ENCODE measurements at regions not wholly inside any gene's neighbourhood (a gene's known extent, or its start where the extent isn't known, plus 50 kb on each side); places are given as distances from the start of the nearest gene placed in this dataset.

DNA sequence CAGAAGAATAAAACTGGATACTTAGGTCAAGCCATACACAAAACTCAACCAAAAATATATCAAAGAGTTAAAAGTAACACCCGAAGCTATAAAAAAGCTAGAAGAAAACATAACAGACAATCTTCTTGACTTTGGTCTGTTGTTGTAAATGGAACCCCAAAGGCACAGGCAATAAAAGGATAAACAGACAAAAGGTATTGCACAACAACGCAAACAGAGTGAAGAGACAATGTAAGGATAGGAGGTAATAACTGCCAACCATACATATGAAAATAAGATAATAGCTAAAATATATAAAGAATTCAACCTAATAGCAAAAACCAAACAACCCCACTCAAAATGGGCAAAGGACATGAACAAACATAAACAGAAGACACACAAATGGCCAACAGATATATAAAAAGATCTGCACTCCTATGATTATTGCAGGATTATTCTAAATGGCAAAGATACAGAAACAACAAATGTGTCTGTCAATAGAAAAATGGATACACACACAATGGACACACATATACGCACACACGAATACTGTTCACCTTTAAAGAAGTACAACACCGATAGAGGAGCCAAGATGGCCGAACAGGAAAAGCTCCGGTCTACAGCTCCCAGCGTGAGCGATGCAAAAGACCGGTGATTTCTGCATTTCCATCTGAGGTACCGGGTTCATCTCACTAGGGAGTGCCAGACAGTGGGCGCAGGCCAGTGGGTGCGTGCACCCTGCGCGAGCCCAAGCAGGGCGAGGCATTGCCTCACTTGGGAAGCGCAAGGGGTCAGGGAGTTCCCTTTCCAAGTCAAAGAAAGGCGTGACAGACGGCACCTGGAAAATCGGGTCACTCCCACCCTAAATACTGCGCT lies 1137.1 kb downstream of the FSCB start:
- Histone ChIP-seq H3K4me3 (no peak overlapping the region), H3K27me3 (no peaks in the 10 kb centered on the region), H3K36me3 (no peaks in the 10 kb centered on the region), H3K9me3 (no peaks in the 10 kb centered on the region), H3K4me1 (no peaks in the 10 kb centered on the region), H3K27ac (no peak overlapping the region)
- TF ChIP-seq POLR2A (IDR thresholded peaks at IDR 0.05) = no peak
- TF ChIP-seq, protein P1, sequence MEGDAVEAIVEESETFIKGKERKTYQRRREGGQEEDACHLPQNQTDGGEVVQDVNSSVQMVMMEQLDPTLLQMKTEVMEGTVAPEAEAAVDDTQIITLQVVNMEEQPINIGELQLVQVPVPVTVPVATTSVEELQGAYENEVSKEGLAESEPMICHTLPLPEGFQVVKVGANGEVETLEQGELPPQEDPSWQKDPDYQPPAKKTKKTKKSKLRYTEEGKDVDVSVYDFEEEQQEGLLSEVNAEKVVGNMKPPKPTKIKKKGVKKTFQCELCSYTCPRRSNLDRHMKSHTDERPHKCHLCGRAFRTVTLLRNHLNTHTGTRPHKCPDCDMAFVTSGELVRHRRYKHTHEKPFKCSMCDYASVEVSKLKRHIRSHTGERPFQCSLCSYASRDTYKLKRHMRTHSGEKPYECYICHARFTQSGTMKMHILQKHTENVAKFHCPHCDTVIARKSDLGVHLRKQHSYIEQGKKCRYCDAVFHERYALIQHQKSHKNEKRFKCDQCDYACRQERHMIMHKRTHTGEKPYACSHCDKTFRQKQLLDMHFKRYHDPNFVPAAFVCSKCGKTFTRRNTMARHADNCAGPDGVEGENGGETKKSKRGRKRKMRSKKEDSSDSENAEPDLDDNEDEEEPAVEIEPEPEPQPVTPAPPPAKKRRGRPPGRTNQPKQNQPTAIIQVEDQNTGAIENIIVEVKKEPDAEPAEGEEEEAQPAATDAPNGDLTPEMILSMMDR (IDR thresholded peaks at IDR 0.05) = no peak
- DNase-seq = no peak

DNA sequence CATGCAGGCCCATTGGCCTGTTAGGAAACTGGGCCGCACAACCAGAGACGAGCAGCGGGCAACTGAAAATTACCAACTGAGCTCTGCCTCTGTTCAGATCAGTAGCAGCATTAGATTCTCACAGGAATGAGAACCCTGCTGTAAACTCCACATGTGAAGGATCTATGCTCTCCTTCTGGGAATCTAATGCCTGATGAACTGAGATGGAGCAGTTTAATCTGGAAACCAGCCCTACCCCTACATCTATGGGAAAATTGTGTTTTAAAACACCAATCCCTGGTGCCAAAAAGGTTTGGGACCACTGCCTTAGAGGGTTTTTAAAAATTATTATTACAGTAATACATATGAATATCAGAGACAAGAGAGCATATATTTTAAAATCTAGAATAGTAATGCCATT lies 1144.5 kb downstream of the FSCB start:
- Histone ChIP-seq H3K4me1 (no peaks in the 10 kb centered on the region), H3K27ac (no peak overlapping the region), H3K4me3 (no peak overlapping the region), H3K9me3 (no peaks in the 10 kb centered on the region), H3K36me3 (no peaks in the 10 kb centered on the region), H3K27me3 (no peaks in the 10 kb centered on the region)
- no peak for TF ChIP-seq POLR2A (IDR thresholded peaks at IDR 0.05)
- TF ChIP-seq, protein P1 (IDR thresholded peaks at IDR 0.05) = no peak
- DNase-seq = no peak

DNA sequence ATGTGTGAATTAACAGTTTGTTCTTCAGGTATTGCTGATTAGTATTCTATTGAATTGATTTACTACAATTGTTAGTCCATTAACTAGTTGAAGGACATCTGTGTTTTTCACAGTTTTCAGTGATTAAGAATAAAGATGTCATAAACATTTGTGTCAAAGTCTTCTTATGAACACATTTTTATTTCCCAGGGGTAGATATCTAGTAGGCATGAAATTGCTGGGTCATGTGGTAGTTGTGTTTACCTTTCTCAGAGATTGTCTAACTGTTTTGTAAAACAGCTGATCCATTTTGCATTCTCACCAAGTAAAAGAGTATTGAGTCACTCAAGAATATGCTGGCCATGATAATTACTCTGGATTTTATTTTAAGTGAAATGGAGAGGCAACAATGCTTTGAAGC lies 1145.3 kb downstream of the FSCB start:
- no peak for DNase-seq
- Histone ChIP-seq H3K4me3 (no peak overlapping the region), H3K4me1 (no peaks in the 10 kb centered on the region), H3K36me3 (no peaks in the 10 kb centered on the region), H3K27me3 (no peaks in the 10 kb centered on the region), H3K27ac (no peak overlapping the region), H3K9me3 (no peaks in the 10 kb centered on the region)
- TF ChIP-seq POLR2A (IDR thresholded peaks at IDR 0.05) = no peak
- TF ChIP-seq, protein P1 (IDR thresholded peaks at IDR 0.05) = no peak

DNA sequence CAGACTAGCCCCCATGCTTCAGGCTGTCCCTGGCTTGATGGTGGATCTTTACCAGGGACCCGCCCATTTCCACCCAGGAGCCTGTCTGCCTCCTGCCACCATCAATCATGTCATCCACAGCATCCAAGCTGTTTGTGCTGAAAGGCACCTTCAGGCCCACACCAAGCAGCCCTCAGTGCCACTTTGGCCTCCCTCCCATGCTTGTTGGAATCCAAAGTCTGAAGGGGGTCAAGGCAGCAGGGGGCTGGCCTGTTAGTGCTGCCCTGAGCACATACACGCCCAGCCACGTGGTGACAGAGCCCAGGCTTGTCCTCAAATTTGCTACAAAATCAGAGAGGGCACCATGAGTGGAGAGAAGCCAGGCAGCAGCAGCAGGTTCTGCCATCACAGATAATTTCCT lies 1146.8 kb downstream of the FSCB start:
- Histone ChIP-seq H3K27me3 (no peaks in the 10 kb centered on the region), H3K9me3 (no peaks in the 10 kb centered on the region), H3K4me3 (no peak overlapping the region), H3K4me1 (no peaks in the 10 kb centered on the region), H3K36me3 (no peaks in the 10 kb centered on the region), H3K27ac (no peak overlapping the region)
- TF ChIP-seq, protein P1 (IDR thresholded peaks at IDR 0.05) = no peak
- TF ChIP-seq POLR2A (IDR thresholded peaks at IDR 0.05) = no peak
- no peak for DNase-seq

DNA sequence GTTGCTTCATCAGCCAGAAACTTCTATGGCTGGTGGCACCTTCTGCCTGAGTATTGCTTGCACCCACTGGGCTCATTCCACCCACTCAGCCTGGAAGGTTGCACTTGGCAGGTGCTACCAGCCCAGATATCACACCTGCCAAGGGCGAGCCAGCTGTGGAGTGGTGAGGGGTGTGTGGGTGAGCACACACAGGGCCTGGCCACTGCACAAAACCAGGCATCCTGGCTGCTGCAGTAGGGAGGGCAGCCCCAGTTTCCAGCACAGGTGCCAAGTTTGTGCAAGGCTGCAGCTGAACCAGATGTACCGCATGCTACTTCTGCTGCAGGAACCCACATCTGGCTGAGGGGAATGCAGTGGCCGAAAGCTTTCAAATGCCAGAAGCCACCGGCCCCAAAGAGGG lies 1147.8 kb downstream of the FSCB start:
- Histone ChIP-seq H3K4me3 (no peak overlapping the region), H3K27ac (no peak overlapping the region), H3K27me3 (no peaks in the 10 kb centered on the region), H3K9me3 (no peaks in the 10 kb centered on the region), H3K36me3 (no peaks in the 10 kb centered on the region), H3K4me1 (no peaks in the 10 kb centered on the region)
- no peak for TF ChIP-seq POLR2A (IDR thresholded peaks at IDR 0.05)
- TF ChIP-seq, protein P1 (IDR thresholded peaks at IDR 0.05) = no peak
- DNase-seq = no peak
